ENCODE measurements at regions not wholly inside any gene's neighbourhood (a gene's known extent, or its start where the extent isn't known, plus 50 kb on each side); places are given as distances from the start of the nearest gene placed in this dataset.
"Not testable (repeated sequence)": the region's sequence is repeated elsewhere in the genome, so short reads cannot be mapped to it uniquely, and the experiment has no call there.

DNA sequence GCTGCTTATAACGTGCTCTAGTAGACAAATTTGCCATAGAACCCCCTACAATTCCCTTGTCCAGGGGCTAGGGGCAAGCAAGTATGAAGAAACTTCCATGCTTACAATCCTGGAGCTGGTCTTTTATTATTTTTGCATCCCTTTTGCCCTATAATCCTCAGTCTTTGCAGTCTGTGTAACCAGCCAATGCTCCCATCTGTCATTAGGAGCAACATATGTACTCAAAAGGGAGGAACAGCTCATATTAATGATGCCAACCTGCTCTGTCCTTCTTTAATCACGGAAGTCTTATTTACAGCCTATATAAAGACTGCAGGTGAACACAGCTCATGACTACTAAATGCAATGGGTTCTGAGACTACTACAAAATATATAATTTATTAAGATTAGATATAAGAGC is 263.3 kb downstream of the ZIC1 start:
- no peak for DNase-seq

DNA sequence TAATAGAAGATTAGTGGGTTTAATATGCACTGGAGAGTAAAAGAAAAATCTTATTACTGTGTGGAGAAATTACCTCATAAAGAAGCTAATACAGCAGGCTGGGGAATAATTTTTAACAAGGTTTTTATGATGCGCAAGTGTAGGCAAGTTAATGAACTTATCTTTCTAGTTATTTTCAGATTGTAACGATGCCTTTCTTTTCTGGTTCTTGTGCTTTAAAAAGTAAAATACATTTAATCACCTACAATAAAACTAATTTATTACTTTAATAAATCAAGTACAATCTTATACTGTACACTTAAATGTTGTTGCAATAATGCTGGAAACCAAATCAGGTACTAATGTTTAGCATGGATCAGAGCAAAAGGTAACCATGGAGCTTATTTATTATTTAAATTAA is 266.6 kb downstream of the ZIC1 start:
- no peak for DNase-seq

DNA sequence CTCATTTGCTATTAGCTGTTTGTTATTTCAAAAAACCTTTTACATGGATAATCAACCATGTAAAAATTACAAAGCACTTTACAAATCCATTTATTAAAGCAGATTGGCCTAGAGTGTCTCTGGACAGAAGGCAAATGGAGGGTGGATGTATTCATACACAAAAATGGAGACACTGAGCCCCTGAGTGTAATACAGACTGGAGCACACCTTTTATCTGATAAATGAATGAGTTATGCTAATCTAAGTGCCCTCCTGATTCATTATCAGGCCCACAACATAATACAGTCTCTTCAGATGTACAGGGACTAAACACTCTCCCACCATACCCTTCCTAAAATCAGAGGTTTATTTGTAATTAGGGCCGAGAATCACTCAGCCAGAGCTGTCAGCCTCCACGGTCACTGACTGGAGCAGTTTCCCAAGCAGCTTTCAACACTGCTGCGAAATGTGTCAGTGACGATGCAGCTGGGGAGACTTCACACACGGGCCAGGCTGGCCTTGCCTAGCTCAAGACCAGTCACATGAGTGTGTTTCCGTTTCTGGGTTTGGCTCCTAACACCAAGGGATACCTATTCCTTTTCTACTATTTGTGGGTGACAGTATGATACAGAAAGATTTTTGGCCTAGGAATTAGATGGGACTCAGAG is 271.8 kb downstream of the ZIC1 start:
- DNase-seq: peak; percentile 13

DNA sequence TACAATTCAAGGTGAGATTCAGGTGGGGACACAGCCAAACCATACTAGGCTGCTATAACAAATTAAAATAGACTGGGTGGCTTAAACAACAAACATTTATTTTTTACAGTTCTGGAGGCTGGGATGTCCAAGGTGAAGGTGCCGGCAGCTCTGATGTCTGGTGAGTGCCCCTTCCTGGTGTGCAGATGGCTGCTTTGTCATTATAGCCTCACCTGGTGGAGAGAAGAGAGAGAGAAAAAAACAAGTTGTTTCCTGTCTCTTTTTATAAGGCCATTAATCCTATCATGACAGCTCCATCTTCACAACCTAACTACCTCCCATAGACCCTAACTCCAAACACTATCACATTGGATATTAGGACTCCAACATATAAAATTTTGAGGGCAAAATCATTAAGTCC is 279.7 kb downstream of the ZIC1 start:
- DNase-seq: no peak

DNA sequence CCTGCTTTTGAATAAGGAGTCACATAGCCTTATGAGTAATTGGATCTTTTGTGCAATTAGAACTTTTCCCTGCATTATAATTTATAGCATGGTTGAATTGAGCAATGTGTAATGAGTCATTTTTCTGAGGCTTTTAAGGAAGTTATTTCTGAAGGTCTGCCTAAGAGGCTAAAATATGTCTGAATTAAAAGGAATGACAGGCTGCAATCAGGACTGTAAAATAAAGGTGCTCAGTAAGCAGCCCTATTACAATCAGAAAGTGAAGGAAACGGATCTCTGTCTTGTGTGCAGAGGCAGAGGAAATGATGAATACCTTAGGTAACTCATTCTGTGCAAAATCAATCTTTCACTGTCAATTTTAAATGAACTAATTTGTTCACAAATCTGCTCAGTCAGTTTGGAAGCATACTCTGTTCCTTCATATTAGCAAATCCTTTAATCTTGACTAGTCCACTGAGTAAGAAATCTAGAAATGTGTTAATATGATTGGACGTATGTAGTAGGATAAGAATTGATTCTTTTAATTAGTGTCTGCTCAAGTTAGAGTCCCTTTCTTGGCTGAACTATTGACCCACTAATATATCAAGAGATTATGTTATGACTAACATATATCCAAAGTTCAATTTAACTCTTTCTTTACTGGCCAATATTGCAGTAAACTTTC is 290.1 kb downstream of the ZIC1 start:
- DNase-seq: peak; percentile 67

DNA sequence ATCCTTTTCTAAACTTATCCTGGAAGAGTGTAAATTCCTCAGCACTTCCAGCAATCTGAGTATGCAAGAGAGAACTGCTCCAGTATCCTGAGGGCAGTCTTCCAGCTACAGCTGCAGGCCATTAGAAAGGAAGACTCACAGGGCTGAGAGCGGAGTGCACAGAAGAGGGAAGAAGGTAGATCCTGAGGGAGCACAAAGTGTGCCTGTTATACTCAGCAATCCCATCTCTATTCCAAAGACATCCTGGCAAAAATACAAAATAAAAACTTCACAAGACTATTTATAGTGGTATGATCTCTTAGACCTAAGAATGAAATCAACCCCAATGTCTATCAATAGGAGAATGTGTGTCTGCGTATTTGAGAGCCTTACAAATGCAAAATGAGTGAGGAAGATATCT is 292.0 kb downstream of the ZIC1 start:
- DNase-seq: peak; percentile 8

DNA sequence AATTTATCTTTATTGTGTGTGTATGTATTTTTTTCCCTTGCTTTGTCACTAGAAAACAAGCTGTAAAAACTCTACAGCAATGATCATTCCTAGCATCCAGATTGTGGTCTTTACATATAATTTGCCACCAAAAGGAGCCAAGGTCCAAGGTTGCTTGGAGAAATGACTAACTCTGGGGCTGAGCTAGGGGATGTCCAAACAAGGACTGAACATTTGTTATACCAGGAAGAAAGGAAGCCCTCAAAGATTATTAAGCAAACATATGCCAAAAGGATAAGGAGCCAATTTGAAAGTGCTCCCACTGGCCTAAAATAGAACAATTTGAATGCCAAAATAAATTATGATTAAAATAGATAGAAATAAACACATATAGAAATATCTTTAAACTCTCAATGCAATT is 293.3 kb downstream of the ZIC1 start:
- peak; percentile 19 for DNase-seq

DNA sequence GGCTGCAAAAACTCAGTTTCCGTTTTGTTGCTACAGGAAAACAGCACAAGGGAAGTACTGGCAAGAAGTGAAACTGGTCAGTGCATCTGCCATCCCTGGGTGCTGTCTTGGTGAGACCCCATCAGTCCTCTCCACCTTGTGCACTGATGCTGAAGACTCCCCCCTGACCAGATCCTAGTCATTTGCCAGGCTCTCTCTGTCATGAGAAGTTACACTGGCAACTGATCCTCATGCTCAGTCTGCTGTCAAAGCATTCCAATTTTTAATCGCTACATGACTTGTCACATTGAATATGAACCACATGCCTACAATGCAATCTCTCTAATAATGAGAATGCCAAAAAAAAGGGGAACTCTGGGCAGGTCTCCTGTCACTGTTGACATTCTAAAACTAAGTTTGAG is 296.5 kb downstream of the ZIC1 start:
- DNase-seq: no peak

DNA sequence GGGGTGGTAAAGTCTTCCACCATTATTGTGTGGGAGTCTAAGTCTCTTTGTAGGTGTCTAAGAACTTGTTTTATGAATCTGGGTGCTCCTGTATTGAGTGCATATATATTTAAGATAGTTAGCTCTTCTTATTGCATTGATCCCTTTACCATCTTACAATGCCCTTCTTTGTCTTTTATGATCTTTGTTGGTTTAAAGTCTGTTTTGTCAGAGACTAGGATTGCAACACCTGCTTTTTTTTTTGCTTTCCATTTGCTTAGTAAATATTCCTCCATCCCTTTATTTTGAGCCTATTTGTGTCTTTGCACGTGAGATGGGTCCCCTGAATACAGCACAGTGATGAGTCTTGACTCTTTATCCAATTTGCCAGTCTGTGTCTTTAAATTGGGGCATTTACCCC is 301.6 kb downstream of the ZIC1 start:
- not testable (repeated sequence) for DNase-seq

DNA sequence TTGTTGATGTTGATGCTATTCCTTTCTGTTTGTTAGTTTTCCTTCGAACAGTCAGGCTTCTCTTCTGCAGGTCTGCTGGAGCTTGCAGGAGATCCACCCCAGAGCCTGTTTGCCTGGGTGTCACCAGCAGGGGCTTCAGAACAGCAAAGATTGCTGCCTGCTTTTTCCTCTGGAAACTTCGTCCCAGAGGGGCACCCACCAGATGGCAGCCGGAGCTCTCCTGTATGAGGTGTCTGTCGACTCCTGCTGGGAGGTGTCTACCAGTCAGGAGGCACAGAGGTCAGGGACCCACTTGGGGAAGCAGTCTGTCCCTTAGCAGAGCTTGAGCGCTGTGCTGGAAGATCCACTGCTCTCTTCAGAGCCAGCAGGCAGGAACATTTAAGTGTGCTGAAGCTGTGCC is 303.2 kb downstream of the ZIC1 start:
- DNase-seq: no peak

DNA sequence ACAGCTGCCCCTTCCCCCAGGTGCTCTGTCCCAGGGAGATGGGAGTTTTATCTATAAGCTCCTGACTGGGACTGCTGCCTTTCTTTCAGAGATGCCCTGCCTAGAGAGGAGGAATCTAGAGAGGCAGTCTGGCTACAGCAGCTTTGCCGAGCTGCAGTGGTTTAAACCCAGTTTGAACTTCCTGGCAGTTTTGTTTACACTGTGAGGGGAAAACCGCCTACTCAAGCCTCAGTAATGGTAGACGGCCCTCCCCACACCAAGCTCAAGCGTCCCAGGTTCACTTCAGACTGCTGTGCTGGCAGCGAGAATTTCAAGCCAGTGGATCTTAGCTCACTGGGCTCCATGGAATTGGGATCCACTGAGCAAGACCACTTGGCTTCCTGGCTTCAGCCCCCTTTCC is 303.6 kb downstream of the ZIC1 start:
- DNase-seq: not testable (repeated sequence)

DNA sequence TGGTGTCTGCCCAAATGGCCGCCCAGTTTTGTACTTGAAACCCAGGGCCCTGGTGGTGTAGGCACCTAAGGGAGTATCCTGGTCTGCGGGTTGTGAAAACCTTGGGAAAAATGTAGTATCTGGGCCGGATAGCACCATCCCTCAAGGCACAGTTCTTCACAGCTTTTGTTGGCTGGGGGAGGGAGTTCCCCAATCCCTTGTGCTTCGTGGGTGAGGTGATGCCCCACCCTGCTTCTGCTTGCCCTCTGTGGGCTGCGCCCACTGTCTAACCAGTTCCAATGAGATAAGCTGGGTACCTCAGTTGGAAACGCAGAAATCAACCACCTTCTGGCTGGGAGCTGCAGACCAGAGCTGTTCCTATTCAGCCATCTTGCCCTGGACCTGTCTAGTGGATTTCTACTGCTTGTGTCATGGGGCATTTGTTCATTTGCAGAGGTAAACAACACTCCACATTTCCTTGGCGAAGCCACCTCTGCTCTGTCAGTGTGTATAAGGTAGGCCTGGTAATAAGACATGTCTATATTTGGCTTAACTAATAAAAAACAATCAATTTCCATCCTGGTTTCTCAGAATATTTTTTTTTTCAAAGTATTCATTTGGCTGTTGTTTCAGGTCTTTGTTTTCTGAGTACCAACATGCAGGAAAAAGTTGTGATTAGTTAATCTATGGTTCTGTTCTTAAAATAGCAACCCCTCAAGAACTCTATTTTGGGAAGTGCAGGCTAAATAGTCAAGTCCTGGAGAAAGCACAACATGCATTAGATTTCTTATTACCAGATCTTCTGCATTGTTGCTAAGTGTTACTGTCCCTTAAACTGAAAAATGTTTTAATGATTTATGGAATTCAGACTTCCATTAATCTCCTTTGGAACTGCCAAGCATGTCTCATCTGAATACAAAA is 304.3 kb downstream of the ZIC1 start:
- DNase-seq: no peak

DNA sequence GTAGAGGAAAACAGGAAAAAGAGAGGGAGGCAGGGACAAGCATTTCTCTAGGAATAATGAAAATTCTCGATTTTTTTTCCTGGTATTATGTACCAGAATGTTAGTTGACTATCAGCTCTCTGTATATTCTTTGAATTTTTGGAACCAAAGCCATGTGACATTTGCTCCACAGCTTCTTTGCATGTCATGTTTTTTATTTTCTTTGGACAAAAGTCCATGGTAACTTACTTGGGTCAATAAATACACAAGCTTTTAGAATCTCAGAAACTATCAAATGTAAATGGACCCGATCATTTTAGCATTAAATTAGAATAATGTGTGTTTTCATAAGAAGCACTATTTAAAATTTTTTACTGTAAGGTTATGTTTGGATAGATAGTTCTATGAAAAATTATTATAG is 320.5 kb downstream of the ZIC1 start:
- no peak for DNase-seq

DNA sequence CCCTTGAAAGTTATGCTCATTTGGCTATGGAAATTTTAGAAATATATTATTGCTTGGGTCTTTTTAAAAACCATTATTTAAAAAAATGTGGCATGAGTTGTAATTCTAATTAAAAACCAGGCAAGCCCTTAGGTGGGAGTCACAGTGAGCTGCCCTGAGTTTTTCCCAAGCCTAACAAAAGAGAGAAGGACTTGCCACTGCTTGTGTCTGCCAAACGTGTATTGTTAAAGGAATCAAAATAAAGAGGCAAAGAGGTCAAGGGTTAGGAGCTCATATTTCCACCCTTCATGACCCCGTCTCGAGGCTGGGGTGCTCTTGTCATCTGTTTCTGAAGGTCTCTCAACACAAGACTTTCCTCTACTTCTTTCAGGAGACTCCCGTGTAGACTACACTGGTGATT is 321.1 kb downstream of the ZIC1 start:
- no peak for DNase-seq

DNA sequence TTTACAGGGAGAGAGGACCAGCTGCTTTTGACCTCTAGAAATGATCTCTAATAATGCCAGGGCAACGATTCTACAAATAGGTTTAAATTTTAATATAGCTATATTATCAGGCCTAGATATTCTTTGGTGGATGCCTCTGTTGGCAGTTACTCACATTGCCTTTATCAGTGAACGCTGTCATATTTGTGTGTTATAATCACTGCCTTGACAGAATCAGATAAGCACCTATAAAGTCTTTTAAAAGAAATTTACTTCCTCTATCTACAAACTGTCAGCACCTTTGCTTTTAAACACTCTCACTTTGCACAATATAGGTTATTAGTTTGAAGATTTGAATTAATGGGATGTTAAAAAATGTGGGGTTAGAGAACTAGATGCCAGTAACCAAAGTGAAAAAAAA is 324.1 kb downstream of the ZIC1 start:
- no peak for DNase-seq

DNA sequence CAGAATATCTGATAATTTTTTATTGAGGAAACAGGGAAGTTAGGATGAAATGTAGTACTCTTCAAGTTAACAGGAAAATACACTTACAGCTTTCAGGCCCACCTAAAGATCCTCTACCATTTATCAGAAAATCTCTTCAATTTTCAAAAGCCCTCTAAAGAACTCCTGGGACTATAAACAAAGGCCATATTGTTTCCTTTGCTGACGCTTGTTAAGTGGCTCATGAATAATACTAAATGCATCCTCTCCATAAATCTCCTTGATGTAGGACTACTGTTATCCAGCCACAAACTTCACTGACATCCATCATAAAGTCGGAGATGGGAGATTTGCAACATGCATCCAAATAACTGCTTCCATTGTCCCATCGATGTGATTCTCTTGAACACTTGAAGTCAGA is 326.5 kb downstream of the ZIC1 start:
- DNase-seq: no peak

DNA sequence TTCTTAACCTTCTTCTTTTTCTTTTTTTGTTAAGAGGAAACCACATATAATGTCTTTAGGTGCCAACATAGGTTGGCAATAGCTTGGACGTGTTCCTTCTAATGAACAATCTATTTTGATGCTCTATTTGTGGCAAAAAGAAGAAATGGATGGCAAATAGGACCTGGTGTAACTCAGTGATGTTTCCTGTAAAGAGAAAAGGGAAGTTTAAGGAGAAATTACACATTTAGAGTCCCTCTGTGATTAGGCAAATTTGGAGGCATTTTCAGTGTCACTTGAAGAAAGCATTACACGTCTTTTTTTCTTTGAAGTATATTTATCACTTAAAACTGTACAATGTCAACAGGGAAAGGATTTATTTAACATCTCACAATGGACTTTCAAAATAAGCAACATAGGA is 327.1 kb downstream of the ZIC1 start:
- DNase-seq: no peak

DNA sequence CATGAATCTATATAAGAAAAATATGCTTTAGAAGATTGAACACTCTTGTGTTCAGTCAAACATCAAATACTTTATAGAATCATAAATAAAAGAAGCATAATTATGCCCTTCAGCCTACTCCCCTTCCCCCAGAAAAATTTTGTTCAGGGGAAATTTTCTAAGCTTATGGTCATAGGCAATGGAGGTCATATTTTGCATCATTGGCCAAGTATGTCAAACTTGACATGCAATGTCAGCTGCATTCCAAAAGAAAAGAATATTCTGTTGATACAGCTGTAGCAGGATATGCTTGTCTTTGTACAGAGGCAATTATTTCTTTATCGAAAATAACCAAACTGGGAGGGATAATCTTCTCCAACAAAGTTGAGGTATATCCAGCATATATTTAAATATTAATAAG is 328.2 kb downstream of the ZIC1 start:
- DNase-seq: peak; percentile 69

DNA sequence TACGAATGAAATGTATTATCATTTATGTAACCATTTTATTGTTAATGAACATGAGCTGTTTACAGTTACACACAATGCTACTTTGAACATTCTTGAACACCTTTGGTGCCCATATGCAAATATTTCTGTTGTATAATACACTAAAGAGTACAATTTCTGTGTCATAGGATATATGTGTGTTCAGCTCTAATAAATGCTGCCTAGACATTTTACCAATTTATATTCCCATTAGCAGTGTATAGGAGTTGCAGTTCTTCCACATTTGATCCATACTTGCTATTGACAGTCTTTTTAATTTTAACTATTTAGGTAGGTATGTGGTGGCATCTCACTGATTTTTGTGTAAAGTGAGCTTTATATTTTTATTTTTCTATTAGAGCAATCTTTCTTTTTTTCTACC is 331.8 kb downstream of the ZIC1 start:
- no peak for DNase-seq

DNA sequence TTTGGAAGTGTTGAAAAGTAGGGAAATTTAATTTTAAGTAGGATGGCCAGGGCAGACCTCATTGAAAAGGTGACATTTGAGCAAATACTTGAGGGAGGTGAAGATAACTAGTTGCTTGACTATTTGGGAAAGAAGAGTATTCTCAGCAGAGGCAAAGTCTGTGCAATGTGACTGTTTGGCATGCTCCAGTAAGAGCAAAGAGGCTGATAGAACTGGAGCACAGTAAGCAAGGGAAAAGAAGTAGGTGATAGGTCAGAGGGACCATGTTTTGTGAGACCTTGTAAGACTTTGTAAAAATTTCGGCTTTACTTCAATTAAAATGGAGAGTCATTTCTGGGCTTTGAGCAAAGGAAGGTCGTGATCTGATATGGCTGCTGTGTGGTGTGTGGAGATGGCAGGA is 335.8 kb downstream of the ZIC1 start:
- DNase-seq: no peak

DNA sequence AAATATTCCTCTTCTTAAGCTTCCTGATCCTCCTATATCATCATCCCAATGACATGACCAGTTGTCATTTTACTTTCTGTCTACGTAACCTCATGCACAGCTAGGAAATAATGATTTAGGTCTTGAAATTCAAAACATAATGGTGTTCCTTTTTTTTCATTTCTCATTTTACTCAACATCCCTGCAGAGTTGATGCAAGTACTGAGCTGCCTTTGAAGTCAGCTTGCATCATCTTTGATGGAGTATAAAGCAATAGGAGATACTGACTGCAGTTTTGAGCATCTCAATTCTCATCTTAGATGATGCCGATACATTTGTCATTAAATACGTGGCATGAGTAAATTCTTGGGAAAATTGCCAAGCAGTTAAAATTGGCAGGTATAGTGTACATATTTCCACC is 346.1 kb downstream of the ZIC1 start:
- no peak for DNase-seq

DNA sequence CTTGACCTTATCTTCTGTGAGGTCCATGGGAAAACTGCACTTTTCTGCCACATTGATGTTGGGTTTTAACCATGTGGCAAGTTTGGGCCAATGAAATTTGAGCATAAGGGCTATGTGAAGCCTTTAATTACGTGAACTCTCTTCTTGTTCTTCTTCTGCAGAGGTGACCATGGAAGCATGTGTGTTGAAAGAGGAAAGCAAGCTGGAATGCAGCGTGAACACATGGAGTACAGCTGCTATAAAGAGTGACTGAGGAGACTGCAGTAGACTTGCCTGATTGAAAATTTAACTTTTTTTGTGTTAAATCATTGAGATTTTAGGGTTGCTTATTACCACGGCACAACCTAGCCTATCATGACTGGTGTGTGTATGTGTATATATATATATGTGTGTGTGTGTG is 347.3 kb downstream of the ZIC1 start:
- no peak for DNase-seq

DNA sequence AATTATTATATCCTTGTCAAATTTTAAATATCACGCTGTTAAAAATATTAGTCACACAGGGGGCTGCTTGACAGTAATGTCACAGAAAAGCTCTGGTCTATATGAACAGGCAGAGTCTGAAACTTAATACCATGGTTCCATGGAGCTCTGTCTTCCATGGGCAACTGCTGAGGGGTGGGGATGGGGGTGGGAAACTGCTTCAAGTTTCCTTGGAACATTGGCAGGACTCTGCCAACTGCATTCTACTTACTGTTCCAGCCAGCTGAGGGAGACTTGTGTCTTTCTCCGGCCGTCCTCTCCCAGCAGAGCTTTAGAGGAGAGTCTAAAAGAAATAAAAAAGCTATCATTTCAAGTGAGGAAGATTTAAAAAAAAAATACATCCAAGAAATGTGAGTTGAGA is 348.7 kb downstream of the ZIC1 start:
- peak; percentile 11 for DNase-seq

DNA sequence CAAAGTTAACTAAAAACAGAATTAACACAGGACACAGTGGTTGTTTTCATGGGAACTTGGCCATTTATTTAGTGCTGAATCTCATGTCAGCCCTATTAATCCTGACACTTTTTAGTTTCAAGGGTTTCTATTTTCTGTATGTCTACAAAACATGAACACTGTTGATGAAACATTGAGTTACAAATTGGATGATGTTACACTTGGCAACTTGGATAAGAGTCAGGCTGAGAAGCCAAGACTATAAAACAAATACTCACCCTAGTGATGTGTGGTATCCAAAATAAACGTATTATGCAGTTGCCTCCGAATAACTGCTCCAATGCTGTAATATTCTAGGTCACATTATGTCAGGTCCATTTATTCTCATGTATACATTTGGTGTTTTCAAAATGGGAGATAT is 349.6 kb downstream of the ZIC1 start:
- peak; percentile 52 for DNase-seq
